ENCODE measurements at regions not wholly inside any gene's neighbourhood (a gene's known extent, or its start where the extent isn't known, plus 50 kb on each side); places are given as distances from the start of the nearest gene placed in this dataset.

DNA sequence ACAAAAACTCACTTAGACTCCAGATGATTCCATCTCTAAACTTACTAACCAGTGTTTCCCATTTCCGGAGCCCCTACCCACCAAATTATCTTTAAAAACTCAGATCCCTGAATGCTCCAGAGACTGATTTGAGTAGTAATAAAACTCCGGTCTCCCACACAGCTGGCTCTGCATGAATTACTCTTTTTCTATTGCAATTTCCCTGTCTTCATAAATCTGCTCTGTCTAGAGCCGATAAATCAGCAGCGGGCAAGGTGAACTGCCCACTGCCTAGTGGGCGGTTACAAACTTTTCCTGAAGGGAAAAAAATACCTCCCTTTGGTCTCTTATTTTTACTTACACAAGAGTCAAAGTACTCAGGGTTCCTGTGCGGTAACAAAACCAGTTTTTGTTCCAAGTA is 624.4 kb upstream of the RORB start:
- TF ChIP-seq POLR2A (IDR thresholded peaks at IDR 0.05) (no peak), CTCF (IDR thresholded peaks at IDR 0.05) (no peak)
